GM21723 (cell line): ENCODE measurements at regions not wholly inside any gene's neighbourhood (a gene's known extent, or its start where the extent isn't known, plus 50 kb on each side); places are given as distances from the start of the nearest gene placed in this dataset.
"Not testable (repeated sequence)": the region's sequence is repeated elsewhere in the genome, so short reads cannot be mapped to it uniquely, and the experiment has no call there.

Source experiments
- ATAC-seq: cut with Tn5 transposase; IDR thresholded peaks from one replicate; pipeline ENCODE4 v1.9.1; 2021; ENCODE audit warnings: mild to moderate bottlenecking, moderate library complexity; ENCODE audit not compliant: unreplicated experiment

DNA sequence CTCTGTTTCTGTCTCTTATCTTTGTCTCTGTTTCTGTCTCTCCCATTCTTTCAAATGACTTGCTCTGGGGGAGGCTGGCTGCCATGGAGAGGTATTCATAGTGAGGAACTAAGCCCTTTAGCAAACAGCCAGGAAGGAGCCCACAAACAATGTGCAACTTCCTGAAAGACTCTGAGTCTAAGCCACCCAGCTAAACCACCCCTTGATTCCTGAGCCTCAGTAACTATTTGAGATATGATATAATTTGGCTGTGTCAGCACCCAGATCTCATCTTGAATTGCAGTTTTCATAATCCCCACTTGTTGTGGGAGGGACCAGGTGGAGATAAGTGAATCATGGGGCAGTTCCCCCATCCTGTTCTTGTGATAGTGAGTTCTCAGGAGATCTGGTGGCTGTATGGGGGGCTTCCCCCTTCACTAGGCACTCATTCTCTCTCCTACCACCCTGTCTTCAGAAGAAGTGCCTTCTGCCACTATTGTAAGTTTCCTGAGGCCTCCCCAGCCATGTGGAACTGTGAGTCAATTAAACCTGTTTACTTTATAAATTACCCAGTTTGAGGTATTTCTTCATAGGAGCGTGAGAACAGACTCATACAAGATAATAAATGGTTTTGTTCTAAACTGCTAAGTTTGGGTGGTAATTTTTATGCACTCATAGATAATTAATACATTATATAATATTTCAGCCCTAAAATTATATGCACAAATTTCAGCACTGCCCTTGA lies 121.2 kb upstream of the FOXP2 start:
- ATAC-seq: no peak

DNA sequence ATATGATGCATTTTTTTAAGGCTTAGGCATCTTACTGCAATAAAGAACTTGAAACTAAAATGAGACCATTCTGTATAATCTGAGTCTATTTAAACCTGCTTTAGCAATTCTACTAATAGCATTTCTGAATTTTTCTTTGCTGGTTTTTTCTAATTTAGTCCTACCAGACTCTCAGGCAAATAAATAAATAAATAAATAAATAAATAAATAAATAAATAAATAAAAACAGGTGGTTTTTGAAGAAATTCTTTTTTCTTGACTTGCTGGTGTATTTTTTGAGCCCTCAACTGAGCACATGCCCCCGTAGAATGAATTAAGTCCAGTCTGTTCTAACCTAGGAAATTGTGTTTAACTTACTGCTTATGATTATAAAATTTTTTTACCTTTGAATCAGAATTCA lies 134.7 kb upstream of the FOXP2 start:
- no peak for ATAC-seq

DNA sequence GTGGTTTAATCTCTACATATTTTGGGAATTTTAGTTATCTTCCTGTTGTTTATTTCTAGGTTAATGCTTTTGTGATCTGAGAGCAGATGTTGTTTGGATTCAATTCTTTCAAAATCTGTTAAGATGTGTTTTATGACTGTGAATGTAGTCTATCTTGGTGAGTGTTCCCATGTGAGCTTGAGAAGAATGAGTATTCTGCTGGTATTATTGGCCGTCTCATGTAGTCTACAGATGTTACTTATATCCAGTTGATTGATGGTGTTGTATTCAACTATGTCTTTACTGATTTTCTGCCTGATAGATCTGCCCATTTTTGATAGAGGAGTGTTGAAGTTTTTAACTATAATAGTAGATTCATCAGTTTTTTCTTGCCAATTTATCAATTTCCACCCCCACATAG lies 141.4 kb upstream of the FOXP2 start:
- ATAC-seq: no peak

DNA sequence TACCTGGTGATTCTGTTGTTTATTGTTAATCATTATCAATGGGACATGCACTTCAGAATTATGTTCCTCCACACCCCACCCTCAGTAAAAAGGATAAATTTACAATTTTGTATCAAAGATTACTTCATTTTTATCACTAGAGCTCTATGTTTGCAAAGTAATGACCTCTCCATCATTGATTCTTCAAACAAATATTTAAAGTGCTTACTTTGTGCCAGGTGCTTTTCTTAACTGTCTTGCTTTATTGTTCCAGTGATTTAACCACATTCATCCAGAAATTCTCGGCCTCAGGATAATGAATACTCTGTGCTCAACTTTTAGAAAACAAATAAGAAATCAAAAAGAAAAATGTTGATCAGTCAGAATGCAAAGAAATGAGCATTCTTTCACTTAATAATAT lies 144.9 kb upstream of the FOXP2 start:
- ATAC-seq: no peak

DNA sequence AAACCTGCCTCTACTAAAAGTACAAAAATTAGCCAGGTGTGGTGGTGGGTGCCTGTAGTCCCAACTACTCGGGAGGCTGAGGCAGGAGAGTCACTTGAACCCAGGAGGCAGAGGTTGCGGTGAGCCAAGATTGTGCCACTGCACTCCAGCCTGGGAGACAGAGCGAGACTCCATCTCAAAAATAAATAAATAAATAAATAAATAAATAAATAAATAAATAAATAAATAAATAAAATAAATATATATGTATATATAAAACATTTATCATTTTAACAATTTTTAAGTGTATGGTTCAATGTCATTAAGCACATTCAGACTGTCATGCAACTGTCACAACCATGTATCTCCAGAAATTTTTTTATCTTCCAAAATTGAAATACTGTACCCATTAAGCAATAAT lies 147.1 kb upstream of the FOXP2 start:
- not testable (repeated sequence) for ATAC-seq

DNA sequence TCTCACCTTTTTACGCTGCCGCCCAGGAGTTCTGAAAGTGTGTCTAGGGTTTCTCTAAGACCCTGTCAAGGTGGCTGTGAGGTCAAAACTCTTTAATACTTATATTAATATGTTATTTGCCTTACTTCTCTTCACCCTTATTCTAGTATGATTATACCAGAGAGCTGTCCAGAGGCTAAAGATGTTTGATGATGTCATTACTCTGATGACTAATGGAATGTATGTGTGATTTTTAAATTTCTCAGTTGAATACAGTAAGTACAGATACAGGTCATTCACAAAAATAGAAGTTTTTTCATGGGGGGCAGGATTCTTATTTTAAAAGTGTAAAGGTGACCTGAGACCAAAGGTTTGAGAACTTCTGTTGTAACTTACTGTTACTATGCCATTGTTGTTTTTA lies 150.6 kb upstream of the FOXP2 start:
- ATAC-seq: no peak

DNA sequence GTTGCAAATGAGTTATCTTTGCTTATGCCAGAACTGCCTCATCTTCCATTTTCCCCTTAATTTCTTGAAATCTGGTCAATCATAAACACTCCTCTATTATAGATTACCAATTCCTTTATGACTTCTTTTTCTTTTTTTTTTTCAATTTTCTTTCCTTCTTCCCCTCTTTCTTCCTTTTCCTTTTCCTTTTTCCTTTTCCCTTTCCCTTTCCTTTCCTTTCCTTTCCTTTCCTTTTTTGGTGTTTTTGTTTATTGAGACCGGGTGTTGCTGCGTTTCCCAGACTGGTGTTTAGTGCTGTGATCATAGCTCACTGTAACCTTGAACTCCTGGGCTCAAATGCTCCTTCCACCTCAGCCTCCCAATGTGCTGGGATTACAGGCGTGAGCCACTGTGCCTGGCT lies 151.4 kb upstream of the FOXP2 start:
- ATAC-seq: no peak

DNA sequence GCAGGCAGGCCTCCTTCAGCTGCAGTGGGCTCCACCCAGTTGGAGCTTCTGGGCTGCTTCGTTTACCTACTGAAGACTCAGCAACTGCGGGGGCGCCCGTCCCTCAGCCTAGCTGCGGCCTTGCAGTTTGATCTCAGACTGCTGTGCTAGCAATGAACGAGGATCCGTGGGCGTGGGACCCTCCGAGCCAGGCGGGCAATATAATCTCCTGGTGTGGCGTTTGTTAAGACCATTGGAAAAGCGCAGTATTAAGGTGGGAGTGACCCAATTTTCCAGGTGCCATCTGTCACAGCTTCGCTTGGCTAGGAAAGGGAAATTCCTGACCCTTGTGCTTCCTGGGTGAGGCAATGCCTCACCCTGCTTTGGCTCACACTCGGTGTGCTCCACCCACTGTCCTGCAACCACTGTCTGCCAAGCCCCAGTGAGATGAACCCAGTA lies 159.2 kb upstream of the FOXP2 start:
- no peak for ATAC-seq

DNA sequence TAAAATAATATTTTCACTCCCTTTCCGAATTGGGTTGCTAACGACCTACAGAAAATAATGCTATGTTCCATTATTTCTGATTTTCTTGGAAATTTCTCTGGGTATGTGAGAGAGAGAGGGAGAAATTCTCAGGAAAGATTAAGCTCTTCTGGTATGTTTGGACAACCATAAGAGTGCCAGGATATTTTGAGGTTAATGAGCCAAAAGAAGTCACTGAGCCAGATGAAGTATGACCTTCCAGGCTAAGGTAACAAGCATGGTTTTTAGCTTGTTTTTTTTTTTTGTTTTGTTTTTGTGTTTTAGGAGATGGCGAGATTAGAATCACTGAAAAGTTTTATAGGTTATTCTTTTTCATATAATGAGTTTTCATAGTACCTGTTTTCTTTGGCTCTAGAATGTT lies 171.0 kb upstream of the FOXP2 start:
- no peak for ATAC-seq

DNA sequence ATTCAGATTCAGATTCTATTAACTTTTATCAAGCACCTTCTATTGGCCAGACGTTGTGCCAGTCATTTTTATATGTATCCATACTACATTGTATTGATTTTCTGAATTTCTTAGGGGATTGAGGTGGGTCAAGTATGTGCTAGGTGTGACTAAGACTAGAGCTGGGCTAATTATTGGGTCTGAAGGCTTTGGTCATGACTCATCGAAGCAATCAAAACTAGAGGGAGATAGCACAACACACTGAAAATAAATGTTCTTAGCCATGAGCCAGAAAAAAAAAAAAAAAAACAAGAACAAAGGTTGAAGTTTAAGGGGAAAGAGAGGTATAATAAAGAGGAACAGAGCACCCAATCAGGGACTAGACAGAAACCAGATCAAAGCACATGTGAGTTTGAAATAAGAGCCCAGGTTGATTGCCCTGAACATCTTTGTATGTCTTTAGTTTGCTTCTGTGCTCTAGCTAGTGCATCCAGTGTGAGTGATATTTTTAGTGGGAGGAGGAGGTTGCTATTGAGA lies 171.6 kb upstream of the FOXP2 start:
- ATAC-seq: no peak

DNA sequence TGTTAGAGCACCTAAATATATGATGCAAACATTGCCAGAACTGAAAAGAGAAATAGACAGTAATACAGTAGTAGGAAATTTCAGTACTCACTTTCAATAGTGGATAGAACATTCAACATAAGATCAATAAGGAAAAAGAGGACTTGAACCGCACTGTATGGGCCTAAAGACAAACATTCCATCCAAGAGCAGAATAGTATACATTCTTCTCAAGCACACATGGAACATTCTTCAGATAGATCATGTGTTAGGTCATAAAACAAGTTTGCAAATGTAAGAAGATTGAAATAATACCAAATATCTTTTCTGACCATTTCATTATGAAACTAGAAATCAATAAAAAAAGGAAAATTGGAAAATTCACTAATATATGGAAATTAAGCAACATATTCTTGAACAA lies 185.4 kb upstream of the FOXP2 start:
- ATAC-seq: no peak

DNA sequence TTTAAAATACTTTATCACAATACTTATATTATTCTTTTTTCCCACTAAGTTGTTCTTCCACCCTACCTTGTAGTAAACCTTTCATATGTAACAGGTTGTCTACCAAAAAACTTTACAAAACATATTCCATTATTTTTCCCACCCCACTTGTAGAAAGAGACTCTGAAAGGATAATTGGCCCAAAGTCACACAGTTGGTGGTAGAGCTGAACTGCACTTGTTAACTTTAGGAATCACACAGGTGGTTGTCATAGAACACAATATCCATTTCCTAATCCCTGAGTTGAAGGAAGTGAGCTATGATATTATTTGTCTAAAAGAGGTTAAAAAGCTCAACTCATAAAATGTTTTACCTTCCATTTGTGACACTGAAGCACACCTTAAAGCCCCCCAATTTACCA lies 188.8 kb upstream of the FOXP2 start:
- no peak for ATAC-seq

DNA sequence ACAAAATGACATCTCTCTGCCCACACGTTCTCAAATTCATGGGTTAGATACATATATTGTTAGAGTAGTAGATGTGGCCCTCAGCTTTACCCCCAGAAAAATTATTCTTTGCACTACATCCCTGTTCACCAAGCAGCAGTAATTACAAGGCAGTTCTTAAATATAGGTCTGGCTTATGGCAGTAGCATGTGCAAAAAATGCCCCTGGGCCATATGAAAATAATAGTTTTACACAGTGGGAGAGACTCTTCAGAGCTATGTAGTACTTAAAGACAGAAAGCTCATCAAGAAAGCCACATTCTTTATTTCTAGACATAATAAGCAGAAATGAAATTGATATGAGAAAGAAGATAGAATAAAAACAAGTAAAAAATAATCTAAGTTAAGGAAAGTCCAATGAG lies 196.3 kb upstream of the FOXP2 start:
- ATAC-seq: no peak

DNA sequence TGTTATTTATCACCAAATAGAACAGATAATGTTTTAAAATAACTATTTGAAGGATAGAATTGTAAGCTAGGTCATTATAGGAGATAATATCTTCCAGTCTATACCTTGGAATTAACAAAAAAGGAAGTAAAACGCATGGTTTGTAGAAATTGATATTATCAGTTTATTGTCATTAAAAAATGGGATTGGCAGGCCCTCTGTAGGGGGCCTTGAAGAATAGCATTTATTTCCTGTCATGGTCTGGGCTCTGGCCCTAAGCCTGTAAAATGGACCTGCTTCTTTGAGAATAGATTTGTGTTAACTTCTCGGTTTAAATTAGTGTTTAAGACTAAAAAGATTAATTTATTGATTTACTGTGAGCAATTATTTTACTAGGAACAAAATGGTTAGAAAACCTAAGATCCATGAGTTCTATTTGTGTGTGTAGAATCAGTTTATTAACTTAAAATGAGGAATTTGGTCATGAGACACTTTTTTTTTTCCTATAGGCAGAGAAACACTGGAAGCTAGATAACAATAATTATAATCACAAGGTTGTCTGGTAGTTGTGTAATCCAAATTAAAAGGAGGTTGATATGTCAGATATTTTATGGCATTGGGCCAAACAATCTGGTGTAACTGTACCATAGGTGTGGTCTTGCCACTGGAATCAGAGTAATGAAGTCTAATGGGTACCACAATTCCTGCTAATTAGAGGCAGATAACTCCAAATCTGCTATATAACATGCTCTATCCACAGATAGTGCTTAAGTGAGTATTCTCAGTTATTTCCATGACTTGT lies 197.4 kb upstream of the FOXP2 start:
- no peak for ATAC-seq

DNA sequence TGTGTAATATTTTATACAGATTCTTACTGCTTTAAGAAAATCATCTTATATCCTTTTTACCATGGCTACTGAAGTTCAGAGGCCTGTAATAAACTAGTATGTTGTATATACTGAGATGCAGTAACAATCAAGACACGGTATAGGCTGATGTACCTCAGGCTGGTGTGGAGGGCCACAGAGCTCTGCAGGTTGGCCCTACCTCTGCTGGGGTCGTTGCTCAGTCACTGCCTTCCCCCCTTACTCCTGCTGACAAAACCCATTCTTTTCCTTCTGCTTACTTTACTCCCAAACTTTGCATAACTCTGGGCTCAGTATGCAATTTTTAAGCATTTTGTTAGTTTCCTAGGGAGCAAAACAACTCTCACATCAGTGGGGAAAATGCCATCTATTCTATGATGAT lies 200.1 kb upstream of the FOXP2 start:
- ATAC-seq: no peak

DNA sequence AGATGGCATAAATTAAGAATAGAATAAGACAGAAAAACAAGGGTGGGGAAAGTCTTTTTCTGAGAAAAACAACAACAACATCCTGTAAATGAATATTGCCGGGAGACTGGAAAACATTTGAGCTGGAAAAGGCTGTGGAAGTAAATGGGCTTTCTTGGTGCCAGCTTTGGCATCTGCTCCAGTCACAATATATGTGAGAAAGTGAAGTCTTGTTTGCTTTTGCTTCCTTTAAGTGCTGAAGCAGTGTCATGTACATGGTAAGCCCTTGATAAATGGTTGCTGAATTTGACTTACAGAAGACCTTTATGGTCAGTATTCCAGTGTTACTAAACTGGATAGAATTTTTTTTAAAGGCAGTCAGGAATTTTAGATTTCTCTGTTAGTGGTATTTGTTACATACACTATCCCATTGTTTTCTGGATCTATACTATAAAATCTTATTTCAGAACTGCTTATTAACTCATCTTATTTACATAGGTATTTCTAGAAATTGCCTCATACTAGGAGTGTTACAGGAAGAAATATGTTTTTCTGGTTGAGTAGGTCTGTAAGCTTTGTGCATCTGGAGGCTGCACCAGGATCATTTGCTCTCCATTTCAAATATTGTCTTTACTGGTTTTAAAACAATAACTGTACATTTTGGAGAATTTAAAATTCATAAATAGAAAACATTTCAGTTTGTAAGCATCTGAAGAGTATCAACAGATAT lies 201.7 kb upstream of the FOXP2 start:
- ATAC-seq: no peak

DNA sequence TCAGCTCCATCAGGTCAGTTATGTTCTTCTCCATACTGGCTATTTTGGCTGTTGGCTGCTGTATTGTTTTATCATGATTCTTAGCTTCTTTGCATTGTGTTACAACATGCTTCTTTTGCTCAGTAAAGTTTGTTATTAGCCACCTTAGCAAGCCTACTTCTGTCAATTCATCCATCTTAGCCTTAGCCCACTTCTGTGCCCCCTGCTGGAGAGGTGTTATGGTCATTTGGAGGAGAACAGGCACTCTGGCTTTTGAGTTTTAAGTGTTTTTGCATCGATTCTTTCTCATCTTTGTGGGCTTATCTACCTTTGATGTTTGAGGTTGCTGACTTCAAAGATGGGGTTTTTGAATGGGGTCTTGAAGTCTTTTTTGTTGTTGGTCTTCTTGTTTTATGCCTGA lies 204.6 kb upstream of the FOXP2 start:
- no peak for ATAC-seq

DNA sequence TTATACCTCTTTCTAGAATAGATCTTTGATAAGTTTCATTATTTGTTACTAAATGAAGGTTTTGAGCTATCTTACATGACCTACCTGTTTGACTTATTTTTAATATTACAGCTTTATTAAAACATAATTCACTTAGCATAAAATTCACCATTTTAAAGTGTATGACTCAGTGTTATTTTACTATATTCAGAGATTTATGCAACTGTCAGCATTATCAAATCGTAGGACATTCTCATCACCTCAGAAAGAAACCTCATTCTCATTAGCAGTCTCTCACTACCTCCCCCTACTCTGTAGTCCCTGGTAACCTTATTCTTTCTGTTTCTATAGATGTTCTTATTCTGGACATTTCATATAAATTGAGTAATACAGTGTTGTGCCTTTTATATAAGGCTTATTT lies 207.9 kb upstream of the FOXP2 start:
- no peak for ATAC-seq

DNA sequence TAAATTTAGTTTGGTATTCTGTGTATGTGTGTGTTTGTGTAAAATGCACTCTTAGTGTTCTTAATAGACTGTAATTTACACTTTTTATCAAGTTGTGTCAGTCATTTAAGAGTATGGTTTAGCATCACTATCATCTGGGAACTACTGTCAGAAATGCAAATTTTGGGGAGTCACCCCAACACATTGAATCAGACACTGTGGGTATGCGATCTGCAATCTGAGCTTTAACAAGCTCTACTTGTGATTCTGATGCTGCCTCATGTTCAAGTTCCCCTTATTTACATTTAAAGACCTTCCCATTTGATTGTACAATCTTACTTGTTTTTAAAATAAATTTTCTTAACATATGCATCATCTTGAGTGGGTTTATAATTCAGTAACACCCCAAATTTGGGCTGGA lies 218.1 kb upstream of the FOXP2 start:
- no peak for ATAC-seq

DNA sequence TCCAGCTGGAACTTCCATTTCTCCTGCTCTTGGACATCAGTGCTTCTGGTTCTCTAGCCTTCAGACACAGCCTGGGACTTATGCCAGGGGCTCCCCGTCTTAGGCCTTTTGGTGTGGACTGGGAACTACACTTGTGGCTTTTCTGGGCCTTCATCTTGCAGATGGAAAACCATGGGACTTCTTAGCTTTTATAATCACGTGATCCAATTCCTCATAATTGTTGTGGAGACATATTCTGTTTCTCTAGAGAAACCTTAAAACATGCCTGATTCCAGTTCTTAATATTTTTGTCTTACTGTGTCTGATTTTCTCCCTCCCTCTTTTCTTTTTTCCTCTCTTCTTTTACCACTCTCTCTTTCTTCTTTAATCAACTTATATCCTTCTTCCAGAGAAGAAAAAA lies 224.2 kb upstream of the FOXP2 start:
- no peak for ATAC-seq

DNA sequence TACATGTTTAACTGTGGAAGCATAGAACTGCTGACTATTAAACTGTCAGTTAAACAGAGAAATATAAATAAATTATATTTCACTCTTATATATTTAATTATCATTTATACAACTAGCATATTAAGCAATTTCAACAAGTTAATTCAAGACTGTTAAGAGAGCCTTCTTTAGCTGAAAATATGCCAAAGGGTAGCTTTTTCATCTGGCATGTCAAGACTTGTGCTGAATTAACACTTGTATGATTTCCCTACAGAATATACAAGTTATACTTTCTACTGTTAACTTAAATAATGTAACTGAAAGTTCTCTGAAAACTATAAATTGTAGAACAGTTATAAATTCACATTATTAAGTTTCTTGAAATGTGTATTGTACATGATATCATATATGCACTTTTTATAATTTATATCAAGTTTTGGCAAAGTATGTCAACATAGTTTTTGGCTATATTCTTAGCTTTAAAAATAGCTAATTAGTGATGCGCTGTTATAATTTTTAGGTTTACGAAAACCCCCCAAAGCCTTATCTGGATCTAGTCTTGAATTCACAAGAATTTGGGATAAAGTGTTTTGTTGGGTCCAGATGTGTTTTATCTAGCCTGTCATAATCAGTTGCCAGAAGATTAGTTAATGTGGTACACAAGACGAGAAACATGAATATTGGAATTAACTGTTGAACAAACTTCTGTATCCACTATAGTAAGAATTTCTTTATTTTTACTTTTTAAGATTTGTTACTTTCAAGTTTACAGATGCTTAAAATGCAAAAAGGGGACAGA lies 231.1 kb upstream of the FOXP2 start:
- ATAC-seq: no peak
